PFSK-1 (cell line): ENCODE measurements at regions not wholly inside any gene's neighbourhood (a gene's known extent, or its start where the extent isn't known, plus 50 kb on each side); places are given as distances from the start of the nearest gene placed in this dataset.

Experiments
- FOXP2 ChIP-seq: optimal IDR thresholded peaks from 2 replicates; pipeline ENCODE3; 2011; ENCODE audit warnings: borderline replicate concordance, control low read depth, inconsistent platforms; ENCODE audit not compliant: insufficient read depth; ENCODE audit errors: extremely low read length, extremely low read depth
- REST ChIP-seq, 2 experiments: IDR thresholded peaks; 2 replicates each; pipeline versions ENCODE4 v1.6.1 to v1.8.0; 2011 to 2012; ENCODE audit warnings: low read depth in 2 of 2, low read length in 2 of 2, control low read depth in 1 of 2, inconsistent platforms in 1 of 2, mild to moderate bottlenecking in 1 of 2, moderate library complexity in 1 of 2; ENCODE audit not compliant: insufficient read depth in 1 of 2
- TAF1 ChIP-seq: IDR thresholded peaks from 2 replicates; pipeline ENCODE4 v1.6.1; 2012; ENCODE audit warnings: low read length, control low read depth, borderline replicate concordance; ENCODE audit not compliant: insufficient read depth

- TF ChIP-seq TAF1, result no peak
- no peak for TF ChIP-seq REST (IDR thresholded peaks at IDR 0.05; ENCODE audit: insufficient read depth in 1 of 2, low read depth in 2 of 2, low read length in 2 of 2)
- TF ChIP-seq FOXP2, result no peak
These were observed 206.2 kb upstream of the PCDH18 start for GRCh38 chr4:137738375-137738990.
